ENCODE measurements at regions not wholly inside any gene's neighbourhood (a gene's known extent, or its start where the extent isn't known, plus 50 kb on each side); places are given as distances from the start of the nearest gene placed in this dataset.

DNA sequence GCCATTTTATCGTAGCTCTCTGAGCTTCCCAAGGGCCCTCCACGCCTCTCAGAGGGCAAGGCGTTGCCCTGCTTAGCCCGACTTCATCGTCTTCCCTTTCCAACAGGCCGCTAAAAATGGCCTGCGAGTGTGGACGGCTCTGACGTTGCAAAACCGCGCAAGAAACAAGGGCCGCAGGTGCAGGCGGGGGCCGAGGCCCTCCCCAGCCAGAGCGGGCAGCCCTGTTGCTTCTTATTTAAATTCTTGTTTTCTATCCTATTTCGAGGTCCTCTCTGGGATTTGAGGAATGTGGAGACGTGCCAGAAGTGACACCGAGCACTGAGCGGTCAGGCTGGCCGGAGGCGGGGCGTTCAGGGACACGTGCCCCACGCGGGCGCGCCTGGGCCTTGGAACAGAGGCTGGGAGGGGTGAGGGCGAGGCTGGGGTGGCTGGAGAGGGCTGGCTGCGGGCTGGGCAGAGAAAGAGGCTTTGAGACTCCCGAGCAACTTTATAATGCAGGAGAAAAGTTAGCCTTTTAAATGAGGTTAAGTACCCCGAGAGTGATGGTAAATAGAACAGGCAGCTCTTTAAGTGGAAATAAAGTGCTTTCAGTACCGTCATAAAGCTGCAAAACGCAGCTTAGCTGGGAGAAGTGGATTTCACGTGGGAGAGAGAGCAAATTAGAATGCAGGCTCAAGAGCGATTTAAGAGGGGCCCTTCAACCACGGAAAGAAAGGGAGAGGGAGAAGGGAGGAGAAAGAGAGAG lies 243.6 kb downstream of the AUH start:
- 18 to 35% (median 19%) methylated on average over 36 of the region's 36 CpGs for WGBS, 3 donors
- DNase-seq (peak; percentile 81 to 82), FAIRE-seq (no peak)
- Histone ChIP-seq H3K4me1 (ENCODE audit: control insufficient read depth in 3 of 3, insufficient read depth in 2 of 3, low read depth in 1 of 3, low read length in 2 of 3) (peaks cover 0 to 10% (median 0%) of the 10 kb centered on the region in 3 donors), H3K36me3 (ENCODE audit: control insufficient read depth in 3 of 3, insufficient read depth in 2 of 3, low read depth in 1 of 3, low read length in 3 of 3) (no peaks in the 10 kb centered on the region), H3K4me3 (ENCODE audit: low read depth in 1 of 3, low read length in 3 of 3) (peak overlapping the region in 1 of 3 donors; percentile 33), H3K9me3 (ENCODE audit: control insufficient read depth in 2 of 2, insufficient read depth in 1 of 2, low read depth in 1 of 2, low read length in 1 of 2) (peaks cover 0 to 12% of the 10 kb centered on the region in 2 donors), H3K27ac (ENCODE audit: low read depth in 1 of 3, low read length in 2 of 3) (peak overlapping the region in 2 of 3 donors; percentile 2 to 51), H3K27me3 (ENCODE audit: control insufficient read depth in 3 of 3, insufficient read depth in 3 of 3, low read length in 3 of 3) (peaks cover 0 to 6% (median 0%) of the 10 kb centered on the region in 3 donors)

DNA sequence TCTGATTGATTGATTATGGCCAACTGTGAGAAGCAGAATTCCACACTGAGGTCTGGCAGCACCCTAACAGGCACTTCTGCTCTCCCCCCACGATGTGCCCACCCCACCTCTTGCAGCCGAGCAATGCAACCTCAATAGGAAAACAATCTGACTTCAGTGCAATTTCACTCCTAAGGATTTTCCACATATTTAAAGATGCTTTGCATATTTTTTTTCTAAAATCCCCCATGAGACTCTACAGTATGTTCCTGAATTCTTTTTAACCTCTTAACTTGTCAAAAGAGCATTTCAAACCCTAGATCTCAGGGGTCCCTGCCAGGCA lies 243.1 kb downstream of the AUH start:
- DNase-seq (no peak), FAIRE-seq (no peak)
- 19 to 23% (median 23%) methylated on average over 2 of the region's 2 CpGs for WGBS, 3 donors
- H3K4me3 ChIP-seq (ENCODE audit: low read depth in 1 of 3, low read length in 3 of 3) = peak overlapping the region in 1 of 3 donors; percentile 33
- H3K9me3 ChIP-seq (ENCODE audit: control insufficient read depth in 2 of 2, insufficient read depth in 1 of 2, low read depth in 1 of 2, low read length in 1 of 2) = peaks cover 0 to 12% of the 10 kb centered on the region in 2 donors
- H3K27me3 ChIP-seq (ENCODE audit: control insufficient read depth in 3 of 3, insufficient read depth in 3 of 3, low read length in 3 of 3) = peaks cover 0 to 6% (median 0%) of the 10 kb centered on the region in 3 donors
- peaks cover 0 to 10% (median 0%) of the 10 kb centered on the region in 3 donors for H3K4me1 ChIP-seq (ENCODE audit: control insufficient read depth in 3 of 3, insufficient read depth in 2 of 3, low read depth in 1 of 3, low read length in 2 of 3)
- no peak overlapping the region for H3K27ac ChIP-seq (ENCODE audit: low read depth in 1 of 3, low read length in 2 of 3)
- no peaks in the 10 kb centered on the region for H3K36me3 ChIP-seq (ENCODE audit: control insufficient read depth in 3 of 3, insufficient read depth in 2 of 3, low read depth in 1 of 3, low read length in 3 of 3)

GRCh38 chr9:91119142-91119541 lies 242.6 kb downstream of the AUH start:
- WGBS, 3 donors = 66 to 84% (median 82%) methylated on average over 11 of the region's 11 CpGs
- H3K36me3 ChIP-seq (ENCODE audit: control insufficient read depth in 3 of 3, insufficient read depth in 2 of 3, low read depth in 1 of 3, low read length in 3 of 3) = no peaks in the 10 kb centered on the region
- FAIRE-seq = no peak
- DNase-seq = no peak
- no peak overlapping the region for H3K4me3 ChIP-seq (ENCODE audit: low read depth in 1 of 3, low read length in 3 of 3)
- peaks cover 0 to 10% (median 0%) of the 10 kb centered on the region in 3 donors for H3K4me1 ChIP-seq (ENCODE audit: control insufficient read depth in 3 of 3, insufficient read depth in 2 of 3, low read depth in 1 of 3, low read length in 2 of 3)
- peaks cover 0 to 12% of the 10 kb centered on the region in 2 donors for H3K9me3 ChIP-seq (ENCODE audit: control insufficient read depth in 2 of 2, insufficient read depth in 1 of 2, low read depth in 1 of 2, low read length in 1 of 2)
- H3K27ac ChIP-seq (ENCODE audit: low read depth in 1 of 3, low read length in 2 of 3) = no peak overlapping the region
- peaks cover 0 to 6% (median 0%) of the 10 kb centered on the region in 3 donors for H3K27me3 ChIP-seq (ENCODE audit: control insufficient read depth in 3 of 3, insufficient read depth in 3 of 3, low read length in 3 of 3)

DNA sequence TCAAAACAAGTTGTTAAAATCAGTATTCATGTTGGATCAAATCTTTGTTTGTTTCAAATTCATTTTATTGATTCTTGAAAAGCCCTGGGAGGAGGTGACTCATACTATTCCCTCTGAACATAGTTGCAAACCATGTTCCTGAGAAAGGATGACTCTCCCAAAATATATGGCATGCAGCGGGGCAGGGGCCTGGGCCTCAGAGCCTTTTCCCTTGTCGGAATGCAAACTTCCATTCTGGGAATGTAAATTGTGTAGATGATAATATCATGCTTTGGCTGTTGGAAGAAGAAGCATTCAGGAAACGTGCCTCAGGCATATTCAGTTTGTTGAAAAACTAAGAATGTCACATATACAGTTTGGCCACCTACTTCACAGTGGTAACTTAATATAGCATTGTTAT lies 242.0 kb downstream of the AUH start:
- DNase-seq (no peak), FAIRE-seq (no peak)
- H3K9me3 ChIP-seq (ENCODE audit: control insufficient read depth in 2 of 2, insufficient read depth in 1 of 2, low read depth in 1 of 2, low read length in 1 of 2) = peaks cover 0 to 12% of the 10 kb centered on the region in 2 donors
- peaks cover 0 to 6% (median 0%) of the 10 kb centered on the region in 3 donors for H3K27me3 ChIP-seq (ENCODE audit: control insufficient read depth in 3 of 3, insufficient read depth in 3 of 3, low read length in 3 of 3)
- no peaks in the 10 kb centered on the region for H3K36me3 ChIP-seq (ENCODE audit: control insufficient read depth in 3 of 3, insufficient read depth in 2 of 3, low read depth in 1 of 3, low read length in 3 of 3)
- no peak overlapping the region for H3K4me3 ChIP-seq (ENCODE audit: low read depth in 1 of 3, low read length in 3 of 3)
- peaks cover 0 to 10% (median 0%) of the 10 kb centered on the region in 3 donors for H3K4me1 ChIP-seq (ENCODE audit: control insufficient read depth in 3 of 3, insufficient read depth in 2 of 3, low read depth in 1 of 3, low read length in 2 of 3)
- 85 to 95% (median 91%) methylated on average over 3 of the region's 3 CpGs for WGBS, 3 donors
- H3K27ac ChIP-seq (ENCODE audit: low read depth in 1 of 3, low read length in 2 of 3) = no peak overlapping the region

DNA sequence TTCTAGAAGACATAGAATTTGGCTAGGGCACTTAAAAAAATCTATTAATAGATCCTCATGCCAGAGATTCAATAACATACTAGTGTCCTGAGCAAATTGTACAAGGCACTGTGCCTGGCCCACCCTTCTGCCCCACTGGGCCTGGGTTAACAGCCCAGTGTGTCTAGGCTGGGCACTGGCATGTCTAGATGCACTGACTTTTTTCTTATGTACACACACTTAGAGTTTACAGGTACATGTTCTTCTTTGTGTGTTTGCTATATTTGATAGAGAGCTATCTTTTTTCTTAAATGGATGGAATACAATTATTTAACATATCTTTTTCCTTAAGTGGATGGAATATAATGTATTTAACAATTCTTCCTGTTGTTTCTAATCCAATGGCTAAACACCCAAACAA lies 241.5 kb downstream of the AUH start:
- Histone ChIP-seq H3K36me3 (ENCODE audit: control insufficient read depth in 3 of 3, insufficient read depth in 2 of 3, low read depth in 1 of 3, low read length in 3 of 3) (no peaks in the 10 kb centered on the region), H3K4me1 (ENCODE audit: control insufficient read depth in 3 of 3, insufficient read depth in 2 of 3, low read depth in 1 of 3, low read length in 2 of 3) (peaks cover 0 to 10% (median 0%) of the 10 kb centered on the region in 3 donors), H3K27ac (ENCODE audit: low read depth in 1 of 3, low read length in 2 of 3) (no peak overlapping the region), H3K27me3 (ENCODE audit: control insufficient read depth in 3 of 3, insufficient read depth in 3 of 3, low read length in 3 of 3) (peaks cover 0 to 6% (median 0%) of the 10 kb centered on the region in 3 donors), H3K9me3 (ENCODE audit: control insufficient read depth in 2 of 2, insufficient read depth in 1 of 2, low read depth in 1 of 2, low read length in 1 of 2) (peaks cover 0 to 12% of the 10 kb centered on the region in 2 donors), H3K4me3 (ENCODE audit: low read depth in 1 of 3, low read length in 3 of 3) (no peak overlapping the region)
- DNase-seq = no peak
- FAIRE-seq = no peak

DNA sequence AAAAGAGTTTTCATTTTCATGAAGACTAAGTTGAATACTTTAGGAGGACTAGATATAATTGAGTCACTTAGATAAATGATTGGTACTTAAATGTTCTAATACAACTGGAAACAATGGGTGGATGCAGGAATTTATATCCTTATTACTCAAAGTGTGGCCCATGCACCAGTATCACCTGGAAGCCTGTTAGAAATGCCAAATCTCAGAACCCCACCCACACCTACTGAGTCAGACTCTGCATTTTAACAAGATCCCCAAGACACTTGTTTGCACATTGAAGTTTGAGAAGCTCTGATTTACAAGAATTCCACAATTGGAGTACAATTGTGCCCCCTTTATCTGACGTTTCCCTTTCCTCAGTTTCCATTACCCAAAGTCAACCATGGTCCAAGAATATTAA lies 239.0 kb downstream of the AUH start:
- Histone ChIP-seq H3K4me3 (ENCODE audit: low read depth in 1 of 3, low read length in 3 of 3) (no peak overlapping the region), H3K27me3 (ENCODE audit: control insufficient read depth in 3 of 3, insufficient read depth in 3 of 3, low read length in 3 of 3) (no peaks in the 10 kb centered on the region), H3K4me1 (ENCODE audit: control insufficient read depth in 3 of 3, insufficient read depth in 2 of 3, low read depth in 1 of 3, low read length in 2 of 3) (peaks cover 0 to 8% (median 0%) of the 10 kb centered on the region in 3 donors), H3K36me3 (ENCODE audit: control insufficient read depth in 3 of 3, insufficient read depth in 2 of 3, low read depth in 1 of 3, low read length in 3 of 3) (no peaks in the 10 kb centered on the region), H3K9me3 (ENCODE audit: control insufficient read depth in 2 of 2, insufficient read depth in 1 of 2, low read depth in 1 of 2, low read length in 1 of 2) (no peaks in the 10 kb centered on the region), H3K27ac (ENCODE audit: low read depth in 1 of 3, low read length in 2 of 3) (no peak overlapping the region)
- 61 to 81% (median 68%) methylated on average over 1 of the region's 1 CpG for WGBS, 3 donors
- DNase-seq (no peak), FAIRE-seq (no peak)

GRCh38 chr9:91126761-91127445 lies 234.8 kb downstream of the AUH start:
- H3K36me3 ChIP-seq (ENCODE audit: control insufficient read depth in 3 of 3, insufficient read depth in 2 of 3, low read depth in 1 of 3, low read length in 3 of 3) = no peaks in the 10 kb centered on the region
- no peak overlapping the region for H3K4me3 ChIP-seq (ENCODE audit: low read depth in 1 of 3, low read length in 3 of 3)
- no peak overlapping the region for H3K27ac ChIP-seq (ENCODE audit: low read depth in 1 of 3, low read length in 2 of 3)
- no peak for FAIRE-seq
- WGBS, 3 donors = 88 to 95% (median 94%) methylated on average over 10 of the region's 10 CpGs
- no peaks in the 10 kb centered on the region for H3K9me3 ChIP-seq (ENCODE audit: control insufficient read depth in 2 of 2, insufficient read depth in 1 of 2, low read depth in 1 of 2, low read length in 1 of 2)
- no peak for DNase-seq
- no peaks in the 10 kb centered on the region for H3K27me3 ChIP-seq (ENCODE audit: control insufficient read depth in 3 of 3, insufficient read depth in 3 of 3, low read length in 3 of 3)
- peaks cover 0 to 5% (median 0%) of the 10 kb centered on the region in 3 donors for H3K4me1 ChIP-seq (ENCODE audit: control insufficient read depth in 3 of 3, insufficient read depth in 2 of 3, low read depth in 1 of 3, low read length in 2 of 3)

GRCh38 chr9:91127653-91128052 lies 234.1 kb downstream of the AUH start:
- 45 to 87% (median 71%) methylated on average over 1 of the region's 1 CpG for WGBS, 3 donors
- FAIRE-seq (no peak), DNase-seq (no peak)
- no peaks in the 10 kb centered on the region for H3K27me3 ChIP-seq (ENCODE audit: control insufficient read depth in 3 of 3, insufficient read depth in 3 of 3, low read length in 3 of 3)
- no peak overlapping the region for H3K27ac ChIP-seq (ENCODE audit: low read depth in 1 of 3, low read length in 2 of 3)
- H3K9me3 ChIP-seq (ENCODE audit: control insufficient read depth in 2 of 2, insufficient read depth in 1 of 2, low read depth in 1 of 2, low read length in 1 of 2) = no peaks in the 10 kb centered on the region
- no peak overlapping the region for H3K4me3 ChIP-seq (ENCODE audit: low read depth in 1 of 3, low read length in 3 of 3)
- H3K36me3 ChIP-seq (ENCODE audit: control insufficient read depth in 3 of 3, insufficient read depth in 2 of 3, low read depth in 1 of 3, low read length in 3 of 3) = no peaks in the 10 kb centered on the region
- peaks cover 0 to 5% (median 0%) of the 10 kb centered on the region in 3 donors for H3K4me1 ChIP-seq (ENCODE audit: control insufficient read depth in 3 of 3, insufficient read depth in 2 of 3, low read depth in 1 of 3, low read length in 2 of 3)

Data from small intestine (tissue), 7 donors.